ENCODE measurements at regions not wholly inside any gene's neighbourhood (a gene's known extent, or its start where the extent isn't known, plus 50 kb on each side); places are given as distances from the start of the nearest gene placed in this dataset.

DNA sequence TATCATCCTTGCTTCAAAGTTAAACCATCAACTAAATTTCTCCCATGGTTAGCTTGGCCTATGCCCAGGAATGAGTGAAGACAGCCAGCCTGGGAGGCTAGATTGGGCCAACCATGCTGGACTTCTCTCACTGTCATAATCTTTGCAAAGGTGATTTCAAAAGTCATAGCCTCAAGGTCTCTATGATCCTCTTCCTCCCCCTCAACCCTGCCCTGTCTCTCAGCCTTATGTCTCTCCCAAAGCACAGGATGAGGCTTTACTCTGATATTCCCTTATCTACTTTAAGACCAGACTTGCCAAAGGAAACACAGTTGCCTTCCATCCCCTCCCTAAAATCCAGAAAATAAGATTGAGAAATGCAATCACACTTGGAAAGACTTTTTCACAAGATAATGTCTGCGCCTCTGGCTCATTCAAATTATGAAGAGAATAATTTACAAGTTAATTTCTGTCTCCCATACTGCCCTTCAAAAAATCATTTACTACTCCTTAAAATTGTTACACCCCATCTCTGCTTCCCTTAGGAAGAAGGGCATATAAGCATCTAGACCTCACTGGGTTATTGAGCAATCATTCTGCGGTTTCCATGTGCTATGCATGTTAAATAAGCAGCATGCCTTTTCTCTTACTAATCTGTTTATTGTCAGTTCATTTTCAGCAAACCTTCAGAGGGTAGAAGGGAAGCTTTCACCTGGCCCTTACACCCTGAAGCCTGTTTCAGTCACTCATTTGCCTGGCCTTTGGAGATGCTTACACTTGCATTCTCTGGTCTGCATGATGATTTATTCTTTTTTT, 113.8 kb upstream of the ANKRD55 start:
- Histone ChIP-seq H3K9me3 (no peaks in the 10 kb centered on the region), H3K4me1 (peaks cover 0 to 16% (median 3%) of the 10 kb centered on the region in 4 donors), H3K4me3 (no peak overlapping the region), H3K27me3 (no peaks in the 10 kb centered on the region), H3K27ac (no peak overlapping the region), H3K36me3 (no peaks in the 10 kb centered on the region)
- DNase-seq = no peak
- intact Hi-C loops (cut with DNase I; ENCODE audit: low total_unique reads) = no loop called here
- no peak for TF ChIP-seq CTCF (IDR thresholded peaks at IDR 0.05)

DNA sequence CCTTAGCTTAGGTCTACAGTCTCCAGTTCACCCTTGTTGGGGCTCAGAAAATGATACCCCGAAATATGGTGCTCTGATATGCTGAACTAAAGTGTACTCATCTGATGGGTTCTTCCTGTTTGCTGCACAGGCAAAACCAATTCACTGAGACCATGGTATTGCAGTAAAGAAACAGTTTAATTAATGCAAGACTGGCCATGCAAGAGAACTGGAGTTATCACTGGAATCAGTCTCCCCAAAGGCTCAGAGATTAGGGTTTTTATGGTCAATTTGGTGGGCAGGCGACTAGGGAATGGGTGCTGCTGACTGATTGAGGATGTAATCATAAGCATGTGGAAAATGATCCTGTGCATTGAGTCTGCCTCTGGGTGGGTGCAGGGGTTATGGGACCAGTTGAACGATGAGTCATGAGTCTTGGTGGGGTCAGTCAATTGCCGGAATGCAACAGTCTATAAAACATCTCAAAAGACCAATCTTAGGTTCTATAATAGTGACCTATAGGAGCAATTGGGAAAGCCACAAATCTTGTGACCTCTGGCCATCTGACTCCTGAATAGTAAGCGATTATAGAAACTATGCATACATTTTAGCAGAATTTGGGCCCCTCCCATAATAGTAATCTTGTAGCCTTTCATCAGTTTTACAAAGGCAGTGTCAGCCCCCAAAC, 113.0 kb upstream of the ANKRD55 start:
- Histone ChIP-seq H3K27me3 (no peaks in the 10 kb centered on the region), H3K9me3 (no peaks in the 10 kb centered on the region), H3K27ac (no peak overlapping the region), H3K4me3 (no peak overlapping the region), H3K4me1 (peaks cover 0 to 16% (median 3%) of the 10 kb centered on the region in 4 donors), H3K36me3 (no peaks in the 10 kb centered on the region)
- intact Hi-C loops (cut with DNase I; ENCODE audit: low total_unique reads) = no loop called here
- no peak for TF ChIP-seq CTCF (IDR thresholded peaks at IDR 0.05)
- DNase-seq = no peak

GRCh38 chr5:56345352-56345751, 112.2 kb upstream of the ANKRD55 start:
- intact Hi-C loops (cut with DNase I; ENCODE audit: low total_unique reads) = no loop called here
- no peak for TF ChIP-seq CTCF (IDR thresholded peaks at IDR 0.05)

GRCh38 chr5:56344594-56344993, 111.5 kb upstream of the ANKRD55 start:
- H3K27ac ChIP-seq = no peak overlapping the region
- no peaks in the 10 kb centered on the region for H3K36me3 ChIP-seq
- no peak overlapping the region for H3K4me3 ChIP-seq
- H3K27me3 ChIP-seq = no peaks in the 10 kb centered on the region
- no peak for TF ChIP-seq CTCF (IDR thresholded peaks at IDR 0.05)
- H3K4me1 ChIP-seq = peaks cover 0 to 2% (median 0%) of the 10 kb centered on the region in 4 donors
- no peaks in the 10 kb centered on the region for H3K9me3 ChIP-seq
- intact Hi-C loops (cut with DNase I; ENCODE audit: low total_unique reads) = no loop called here
- DNase-seq = no peak

More at GRCh38 chr5:56345352-56345751, 112.2 kb upstream of the ANKRD55 start:
- Histone ChIP-seq H3K9me3 (no peaks in the 10 kb centered on the region), H3K4me3 (no peak overlapping the region), H3K36me3 (no peaks in the 10 kb centered on the region), H3K27ac (no peak overlapping the region), H3K4me1 (peaks cover 0 to 10% (median under 1%) of the 10 kb centered on the region in 4 donors), H3K27me3 (no peaks in the 10 kb centered on the region)
- DNase-seq = no peak

- Histone ChIP-seq H3K27ac (no peak overlapping the region), H3K4me1 (no peaks in the 10 kb centered on the region), H3K4me3 (no peak overlapping the region), H3K27me3 (no peaks in the 10 kb centered on the region), H3K9me3 (no peaks in the 10 kb centered on the region), H3K36me3 (no peaks in the 10 kb centered on the region)
- TF ChIP-seq CTCF (IDR thresholded peaks at IDR 0.05) = no peak
- intact Hi-C loops (cut with DNase I; ENCODE audit: low total_unique reads) = no loop called here
- DNase-seq = no peak
These were observed 110.9 kb upstream of the ANKRD55 start for GRCh38 chr5:56343988-56344387.

All from tibial artery (tissue), 4 donors.